ENCODE measurements at regions not wholly inside any gene's neighbourhood (a gene's known extent, or its start where the extent isn't known, plus 50 kb on each side); places are given as distances from the start of the nearest gene placed in this dataset.

- Histone ChIP-seq H3K4me3 (no peak overlapping the region), H3K27ac (no peak overlapping the region), H3K4me1 (no peaks in the 10 kb centered on the region), H3K27me3 (no peaks in the 10 kb centered on the region), H3K36me3 (no peaks in the 10 kb centered on the region), H3K9me3 (no peaks in the 10 kb centered on the region)
- 79 to 95% methylated on average over 1 of the region's 1 CpG for WGBS, 2 donors
- no peak for DNase-seq
- no peak for TF ChIP-seq EP300 (IDR thresholded peaks at IDR 0.05)
- no peak for TF ChIP-seq POLR2A (IDR thresholded peaks at IDR 0.05)
- no peak for TF ChIP-seq CTCF (IDR thresholded peaks at IDR 0.05)
- TF ChIP-seq POLR2AphosphoS5 (IDR thresholded peaks at IDR 0.05), result no peak
- no peak for ATAC-seq (ENCODE audit: low FRiP score in 2 of 2)
These were observed 459.3 kb upstream of the AGTR1 start for GRCh38 chr3:148238421-148238821.

GRCh38 chr3:148240351-148240750, 457.4 kb upstream of the AGTR1 start:
- TF ChIP-seq POLR2AphosphoS5 (IDR thresholded peaks at IDR 0.05), result no peak
- TF ChIP-seq EP300 (IDR thresholded peaks at IDR 0.05), result no peak
- no peak for TF ChIP-seq POLR2A (IDR thresholded peaks at IDR 0.05)
- no peak for TF ChIP-seq CTCF (IDR thresholded peaks at IDR 0.05)
- H3K36me3 ChIP-seq, result no peaks in the 10 kb centered on the region
- H3K4me3 ChIP-seq, result no peak overlapping the region
- no peak for ATAC-seq (ENCODE audit: low FRiP score in 2 of 2)
- no peak overlapping the region for H3K27ac ChIP-seq
- H3K27me3 ChIP-seq, result no peaks in the 10 kb centered on the region
- no peaks in the 10 kb centered on the region for H3K4me1 ChIP-seq
- DNase-seq, result no peak
- no peaks in the 10 kb centered on the region for H3K9me3 ChIP-seq
- WGBS, 2 donors, result 64 to 77% methylated on average over 3 of the region's 3 CpGs

- TF ChIP-seq POLR2AphosphoS5 (IDR thresholded peaks at IDR 0.05), result no peak
- no peak for TF ChIP-seq EP300 (IDR thresholded peaks at IDR 0.05)
- TF ChIP-seq POLR2A (IDR thresholded peaks at IDR 0.05), result no peak
- no peak for TF ChIP-seq CTCF (IDR thresholded peaks at IDR 0.05)
- Histone ChIP-seq H3K27ac (no peak overlapping the region), H3K4me1 (no peaks in the 10 kb centered on the region), H3K9me3 (no peaks in the 10 kb centered on the region), H3K27me3 (no peaks in the 10 kb centered on the region), H3K4me3 (no peak overlapping the region), H3K36me3 (no peaks in the 10 kb centered on the region)
- no peak for ATAC-seq (ENCODE audit: low FRiP score in 2 of 2)
- WGBS, 2 donors, result 72 to 77% methylated on average over 1 of the region's 1 CpG
- DNase-seq, result no peak
These were observed 454.1 kb upstream of the AGTR1 start for GRCh38 chr3:148243609-148244008.

GRCh38 chr3:148246291-148246923, 451.3 kb upstream of the AGTR1 start:
- Histone ChIP-seq H3K4me3 (no peak overlapping the region), H3K36me3 (no peaks in the 10 kb centered on the region), H3K9me3 (no peaks in the 10 kb centered on the region), H3K27me3 (no peaks in the 10 kb centered on the region), H3K27ac (no peak overlapping the region), H3K4me1 (no peaks in the 10 kb centered on the region)
- ATAC-seq (ENCODE audit: low FRiP score in 2 of 2) (no peak), DNase-seq (no peak)
- 44 to 46% methylated on average over 3 of the region's 3 CpGs for WGBS, 2 donors
- TF ChIP-seq CTCF (IDR thresholded peaks at IDR 0.05), result no peak
- no peak for TF ChIP-seq POLR2A (IDR thresholded peaks at IDR 0.05)
- TF ChIP-seq POLR2AphosphoS5 (IDR thresholded peaks at IDR 0.05), result no peak
- no peak for TF ChIP-seq EP300 (IDR thresholded peaks at IDR 0.05)

GRCh38 chr3:148253713-148254112, 444.0 kb upstream of the AGTR1 start:
- H3K36me3 ChIP-seq, result no peaks in the 10 kb centered on the region
- no peaks in the 10 kb centered on the region for H3K9me3 ChIP-seq
- H3K27me3 ChIP-seq, result no peaks in the 10 kb centered on the region
- no peaks in the 10 kb centered on the region for H3K4me1 ChIP-seq
- no peak for ATAC-seq (ENCODE audit: low FRiP score in 2 of 2)
- 78 to 83% methylated on average over 2 of the region's 2 CpGs for WGBS, 2 donors
- DNase-seq, result no peak
- no peak overlapping the region for H3K27ac ChIP-seq
- H3K4me3 ChIP-seq, result no peak overlapping the region
- no peak for TF ChIP-seq POLR2AphosphoS5 (IDR thresholded peaks at IDR 0.05)
- no peak for TF ChIP-seq CTCF (IDR thresholded peaks at IDR 0.05)
- TF ChIP-seq POLR2A (IDR thresholded peaks at IDR 0.05), result no peak
- TF ChIP-seq EP300 (IDR thresholded peaks at IDR 0.05), result no peak
